DOHH2 (cell line): ENCODE measurements at regions not wholly inside any gene's neighbourhood (a gene's known extent, or its start where the extent isn't known, plus 50 kb on each side); places are given as distances from the start of the nearest gene placed in this dataset.

ENCODE experiments used
- H3F3A ChIP-seq: fragments of 200-600 bp; sonication (generic), shearing (Covaris generic); 2 replicates; pipeline ENCODE4 v1.6.0; 2016; ENCODE audit warnings: antibody characterized with exemption, mild to moderate bottlenecking; ENCODE audit not compliant: control insufficient read depth, insufficient read depth
- H3K27ac ChIP-seq: fragments of 200-600 bp; sonication (generic); 2 replicates; pipeline ENCODE4 v1.5.1; 2014; ENCODE audit warnings: low read depth, mild to moderate bottlenecking, low read length, moderate library complexity
- H3K27me3 ChIP-seq: fragments of 200-600 bp; sonication (generic); 2 replicates; pipeline ENCODE4 v1.6.1; 2014; ENCODE audit warnings: mild to moderate bottlenecking, low read length, mixed read lengths; ENCODE audit not compliant: control insufficient read depth
- H3K36me3 ChIP-seq: fragments of 200-600 bp; sonication (generic); 2 replicates; pipeline ENCODE4 v1.6.1; 2014; ENCODE audit warnings: mild to moderate bottlenecking, low read length, moderate library complexity, mixed read lengths; ENCODE audit not compliant: control insufficient read depth
- H3K4me1 ChIP-seq: fragments of 200-600 bp; sonication (generic); 2 replicates; pipeline ENCODE4 v1.6.1; 2014; ENCODE audit warnings: mild to moderate bottlenecking, low read length, mixed read lengths; ENCODE audit not compliant: control insufficient read depth
- H3K4me2 ChIP-seq: fragments of 200-600 bp; sonication (generic); 2 replicates; pipeline ENCODE4 v1.6.0; 2014; ENCODE audit warnings: mild to moderate bottlenecking, low read length, moderate library complexity
- H3K4me3 ChIP-seq: fragments of 200-600 bp; sonication (generic); 2 replicates; pipeline ENCODE4 v1.5.1; 2014; ENCODE audit warnings: mild to moderate bottlenecking, low read length, mixed read lengths
- H3K79me2 ChIP-seq: fragments of 200-600 bp; sonication (generic); 2 replicates; pipeline ENCODE4 v1.6.1; 2014; ENCODE audit warnings: mild to moderate bottlenecking, low read length, mixed read lengths; ENCODE audit not compliant: control insufficient read depth
- H3K9me2 ChIP-seq: fragments of 200-600 bp; sonication (generic); replicated peaks from 2 replicates; pipeline ENCODE4 v1.6.1; 2014; ENCODE audit warnings: mild to moderate bottlenecking, low read length, mixed read lengths; ENCODE audit not compliant: control insufficient read depth
- H3K9me3 ChIP-seq: fragments of 200-600 bp; sonication (generic); 2 replicates; pipeline ENCODE4 v1.6.1; 2014; ENCODE audit warnings: antibody characterized with exemption, low read length, mixed read lengths; ENCODE audit not compliant: control insufficient read depth, insufficient read depth
- H4K20me1 ChIP-seq: fragments of 200-600 bp; sonication (generic); 2 replicates; pipeline ENCODE4 v1.6.0; 2014; ENCODE audit warnings: low read depth, mild to moderate bottlenecking, antibody characterized with exemption, low read length, moderate library complexity; ENCODE audit not compliant: control insufficient read depth, insufficient read depth
- CTCF ChIP-seq: fragments of 200-600 bp; sonication (generic); IDR thresholded peaks from one replicate; pipeline ENCODE4 v1.5.1; 2014; ENCODE audit warnings: antibody characterized with exemption, mild to moderate bottlenecking, low read depth, low read length; ENCODE audit not compliant: poor library complexity, severe bottlenecking
- EZH2phosphoT487 ChIP-seq: fragments of 200-600 bp; sonication (generic); IDR thresholded peaks from 2 replicates; pipeline ENCODE4 v1.6.1; 2017; ENCODE audit warnings: borderline replicate concordance, mild to moderate bottlenecking, antibody characterized with exemption, low read length, moderate library complexity, mixed read lengths

- H3K36me3 ChIP-seq = no peaks in the 10 kb centered on the region
- H3F3A ChIP-seq = no peaks in the 10 kb centered on the region
- no peaks in the 10 kb centered on the region for H3K9me2 ChIP-seq
- no peaks in the 10 kb centered on the region for H4K20me1 ChIP-seq
- H3K27me3 ChIP-seq = 0 out of 2 replicates have a peak, but pooled peaks cover 3% of the 10 kb centered on the region
- no peaks in the 10 kb centered on the region for H3K79me2 ChIP-seq
- no peaks in the 10 kb centered on the region for H3K9me3 ChIP-seq
- H3K4me1 ChIP-seq = no peaks in the 10 kb centered on the region
- TF ChIP-seq EZH2phosphoT487 (no peak), CTCF (no peak)
- no peak overlapping the region for H3K4me3 ChIP-seq
- no peak overlapping the region for H3K4me2 ChIP-seq
- no peak overlapping the region for H3K27ac ChIP-seq
Measured at GRCh38 chr10:78385599-78385998, 351.9 kb downstream of the RPS24 start.

GRCh38 chr10:78386509-78386908 lies 352.8 kb downstream of the RPS24 start:
- no peak for TF ChIP-seq EZH2phosphoT487
- TF ChIP-seq CTCF = no peak
- Histone ChIP-seq H3K9me3 (no peaks in the 10 kb centered on the region), H3K4me1 (no peaks in the 10 kb centered on the region), H3K36me3 (no peaks in the 10 kb centered on the region), H3K79me2 (no peaks in the 10 kb centered on the region), H3K27ac (no peak overlapping the region), H3K4me3 (no peak overlapping the region), H3K27me3 (0 out of 2 replicates have a peak, but pooled peaks cover 3% of the 10 kb centered on the region), H4K20me1 (no peaks in the 10 kb centered on the region), H3K4me2 (no peak overlapping the region), H3K9me2 (no peaks in the 10 kb centered on the region), H3F3A (no peaks in the 10 kb centered on the region)

DNA sequence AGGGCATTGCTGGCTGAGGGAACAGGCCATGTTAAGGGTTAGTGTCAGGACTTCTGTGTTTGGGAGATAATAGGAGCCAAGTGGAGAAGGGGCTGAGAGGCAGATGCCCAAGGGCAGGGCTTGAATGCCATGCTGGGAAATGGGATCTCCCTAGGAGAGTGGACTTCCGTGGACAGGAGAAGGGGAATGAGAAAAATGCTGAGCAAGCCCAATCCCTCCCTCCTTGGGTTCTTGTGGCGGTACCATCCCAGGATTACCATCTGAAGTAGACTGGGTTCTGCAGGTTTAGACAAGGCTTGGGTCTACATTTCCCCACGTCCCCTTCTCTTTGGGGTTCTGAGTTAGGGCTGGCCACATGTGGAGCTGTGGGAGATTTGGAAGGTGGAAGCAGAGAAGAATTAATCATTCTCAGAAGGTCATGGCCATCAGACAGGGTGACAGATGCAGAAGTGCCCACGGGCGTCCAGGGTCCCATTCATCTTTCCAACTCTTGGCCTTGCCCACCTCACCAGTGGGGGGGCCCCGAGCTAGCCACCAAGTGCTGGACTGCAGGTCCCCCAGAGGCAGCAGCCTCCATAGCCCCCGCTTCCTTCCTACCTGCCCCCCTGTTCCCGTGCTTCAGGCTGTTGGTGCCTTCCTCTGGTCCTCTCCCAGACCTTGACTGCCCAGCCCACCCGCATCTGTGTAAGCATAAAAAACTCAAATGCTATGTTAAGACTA lies 354.8 kb downstream of the RPS24 start:
- no peak overlapping the region for H3K4me3 ChIP-seq
- H3K27ac ChIP-seq = no peak overlapping the region
- H3K4me2 ChIP-seq = no peak overlapping the region
- no peaks in the 10 kb centered on the region for H3K79me2 ChIP-seq
- peaks cover 3% of the 10 kb centered on the region; the same call in 1 of the 2 replicates for H3K27me3 ChIP-seq
- TF ChIP-seq CTCF (no peak), EZH2phosphoT487 (no peak)
- H4K20me1 ChIP-seq = no peaks in the 10 kb centered on the region
- no peaks in the 10 kb centered on the region for H3K9me3 ChIP-seq
- no peaks in the 10 kb centered on the region for H3K4me1 ChIP-seq
- no peaks in the 10 kb centered on the region for H3K9me2 ChIP-seq
- no peaks in the 10 kb centered on the region for H3F3A ChIP-seq
- H3K36me3 ChIP-seq = no peaks in the 10 kb centered on the region
